SK-N-SH treated with all-trans-retinoic acid at 6 μM for 48 hours (cell line): ENCODE measurements at regions not wholly inside any gene's neighbourhood (a gene's known extent, or its start where the extent isn't known, plus 50 kb on each side); places are given as distances from the start of the nearest gene placed in this dataset.

Source experiments
- BACH2 ChIP-seq: fragments of 250-450 bp; sonication (Bioruptor Pico); IDR thresholded peaks from 2 replicates; pipeline ENCODE4 v1.9.0; 2021; ENCODE audit warnings: mild to moderate bottlenecking, borderline replicate concordance
- CSDC2 ChIP-seq: fragments of 250-450 bp; sonication (Bioruptor Pico); IDR thresholded peaks from 2 replicates; pipeline ENCODE4 v1.5.0; 2020; ENCODE audit warnings: mild to moderate bottlenecking, moderate library complexity
- CSRNP3 ChIP-seq: fragments of 250-450 bp; sonication (Bioruptor Pico); IDR thresholded peaks from 2 replicates; pipeline ENCODE4 v1.5.1; 2021; ENCODE audit warnings: mild to moderate bottlenecking, moderate library complexity
- GLIS3 ChIP-seq: fragments of 250-450 bp; sonication (Bioruptor Pico); IDR thresholded peaks from 2 replicates; pipeline ENCODE4 v1.5.0; 2020; ENCODE audit warnings: mild to moderate bottlenecking, moderate library complexity
- POU6F1 ChIP-seq: fragments of 250-450 bp; sonication (Bioruptor Pico); IDR thresholded peaks from 2 replicates; pipeline ENCODE4 v1.8.0; 2021; ENCODE audit warnings: low read depth, mild to moderate bottlenecking, moderate library complexity, borderline replicate concordance
- PPARA ChIP-seq: fragments of 250-450 bp; sonication (Bioruptor Pico); IDR thresholded peaks from 2 replicates; pipeline ENCODE4 v1.5.0; 2020; ENCODE audit warnings: mild to moderate bottlenecking, borderline replicate concordance
- RARB ChIP-seq: fragments of 250-450 bp; sonication (Bioruptor Pico); IDR thresholded peaks from 2 replicates; pipeline ENCODE4 v1.8.0; 2021; ENCODE audit warnings: mild to moderate bottlenecking, moderate library complexity
- TCF4 ChIP-seq: fragments of 250-450 bp; sonication (Bioruptor Pico); IDR thresholded peaks from 2 replicates; pipeline ENCODE4 v1.8.0; 2021; ENCODE audit warnings: mild to moderate bottlenecking, moderate library complexity, borderline replicate concordance
- ZFP3 ChIP-seq: fragments of 250-450 bp; sonication (Bioruptor Pico); IDR thresholded peaks from 2 replicates; pipeline ENCODE4 v1.5.0; 2020; ENCODE audit warnings: mild to moderate bottlenecking, moderate library complexity
- ZNF565 ChIP-seq: fragments of 450-650 bp; formaldehyde crosslinking; conservative IDR thresholded peaks from 2 replicates; pipeline ENCODE4 v1.5.0; 2020; ENCODE audit warnings: low read depth, mild to moderate bottlenecking, moderate library complexity
- ZNF70 ChIP-seq: fragments of 450-650 bp; formaldehyde crosslinking; IDR thresholded peaks from 2 replicates; pipeline ENCODE4 v1.5.0; 2020; ENCODE audit warnings: mild to moderate bottlenecking, moderate library complexity
- TF ChIP-seq, protein P1 (sequence below): fragments of 250-450 bp; sonication (Bioruptor Pico); IDR thresholded peaks from 2 replicates; pipeline ENCODE4 v1.8.0; 2020; ENCODE audit warnings: mild to moderate bottlenecking, moderate library complexity, borderline replicate concordance

GRCh38 chr9:101859620-101860019, 121.2 kb upstream of the GRIN3A start:
- TF ChIP-seq PPARA (CRISPR knock-in tag) (no peak), GLIS3 (no peak), BACH2 (CRISPR knock-in tag) (no peak), ZFP3 (CRISPR knock-in tag) (no peak), RARB (CRISPR knock-in tag) (no peak), ZNF565 (no peak), CSDC2 (CRISPR knock-in tag) (no peak), ZNF70 (no peak), TCF4 (CRISPR knock-in tag) (no peak), CSRNP3 (CRISPR knock-in tag) (no peak), POU6F1 (CRISPR knock-in tag) (no peak)
- TF ChIP-seq, protein P1, sequence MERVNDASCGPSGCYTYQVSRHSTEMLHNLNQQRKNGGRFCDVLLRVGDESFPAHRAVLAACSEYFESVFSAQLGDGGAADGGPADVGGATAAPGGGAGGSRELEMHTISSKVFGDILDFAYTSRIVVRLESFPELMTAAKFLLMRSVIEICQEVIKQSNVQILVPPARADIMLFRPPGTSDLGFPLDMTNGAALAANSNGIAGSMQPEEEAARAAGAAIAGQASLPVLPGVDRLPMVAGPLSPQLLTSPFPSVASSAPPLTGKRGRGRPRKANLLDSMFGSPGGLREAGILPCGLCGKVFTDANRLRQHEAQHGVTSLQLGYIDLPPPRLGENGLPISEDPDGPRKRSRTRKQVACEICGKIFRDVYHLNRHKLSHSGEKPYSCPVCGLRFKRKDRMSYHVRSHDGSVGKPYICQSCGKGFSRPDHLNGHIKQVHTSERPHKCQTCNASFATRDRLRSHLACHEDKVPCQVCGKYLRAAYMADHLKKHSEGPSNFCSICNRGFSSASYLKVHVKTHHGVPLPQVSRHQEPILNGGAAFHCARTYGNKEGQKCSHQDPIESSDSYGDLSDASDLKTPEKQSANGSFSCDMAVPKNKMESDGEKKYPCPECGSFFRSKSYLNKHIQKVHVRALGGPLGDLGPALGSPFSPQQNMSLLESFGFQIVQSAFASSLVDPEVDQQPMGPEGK (CRISPR knock-in tag): no peak
